Activated T-helper 1 cell treated with Interleukin-2 at 50 U/mL for 16 hours (primary cell): ENCODE measurements at regions not wholly inside any gene's neighbourhood (a gene's known extent, or its start where the extent isn't known, plus 50 kb on each side); places are given as distances from the start of the nearest gene placed in this dataset.
"Not testable (repeated sequence)": the region's sequence is repeated elsewhere in the genome, so short reads cannot be mapped to it uniquely, and the experiment has no call there.

ENCODE experiments used
- DNase-seq: peaks from one replicate; pipeline ENCODE4 v3.0.0-alpha.2; 2020; ENCODE audit warnings: low read depth

DNA sequence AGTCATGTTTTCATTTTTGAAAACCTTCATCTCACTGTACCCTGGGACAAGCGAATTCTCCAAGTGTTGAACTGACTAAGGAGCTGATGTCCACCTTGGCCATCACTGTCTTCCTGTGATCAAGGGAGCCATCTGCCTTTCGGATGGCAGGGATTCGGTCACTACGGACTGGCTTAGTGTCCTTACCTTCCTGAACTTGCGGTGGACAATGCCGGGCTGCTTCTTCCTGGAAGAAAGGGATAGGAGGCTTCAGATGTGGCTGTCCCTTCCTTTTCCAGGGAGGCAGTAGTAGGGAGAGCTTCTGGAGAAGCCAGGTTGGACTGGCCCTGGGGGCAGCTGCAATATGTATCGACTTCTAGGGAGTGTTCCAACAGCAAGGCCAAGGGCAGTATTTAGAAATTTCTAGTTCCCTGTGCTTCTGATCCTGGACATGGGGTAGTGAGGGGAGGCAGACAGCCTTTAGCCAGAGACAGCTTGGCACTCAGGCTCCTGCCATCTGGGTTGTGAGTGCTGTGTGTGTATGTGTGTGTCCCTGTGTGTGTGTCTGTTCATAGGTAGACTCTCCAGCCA is 114.6 kb downstream of the IER5 start:
- no peak for DNase-seq

- DNase-seq: no peak
Measured at GRCh38 chr1:181204530-181204929, 116.0 kb downstream of the IER5 start.

GRCh38 chr1:181205901-181206300 is 117.4 kb downstream of the IER5 start:
- no peak for DNase-seq

DNA sequence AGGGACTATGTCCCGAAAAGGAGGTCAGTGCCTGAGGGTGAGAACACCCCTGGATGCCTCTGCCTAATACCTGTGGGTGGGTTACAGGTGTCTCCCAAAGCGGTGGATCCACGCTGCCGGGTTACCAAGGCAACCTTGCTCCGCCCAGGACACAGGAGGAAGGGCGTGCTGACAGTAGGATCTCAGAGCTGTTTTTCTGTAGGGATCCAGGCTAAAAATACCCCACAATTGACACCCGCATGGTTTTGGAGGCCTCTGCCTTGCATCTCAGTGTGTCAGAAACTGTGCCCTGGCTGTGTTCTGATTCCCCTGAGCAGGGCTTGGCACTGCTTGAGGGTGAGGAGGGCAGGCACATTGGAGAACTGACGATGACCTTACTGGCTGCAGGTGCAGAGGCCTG is 118.0 kb downstream of the IER5 start:
- DNase-seq: no peak

DNA sequence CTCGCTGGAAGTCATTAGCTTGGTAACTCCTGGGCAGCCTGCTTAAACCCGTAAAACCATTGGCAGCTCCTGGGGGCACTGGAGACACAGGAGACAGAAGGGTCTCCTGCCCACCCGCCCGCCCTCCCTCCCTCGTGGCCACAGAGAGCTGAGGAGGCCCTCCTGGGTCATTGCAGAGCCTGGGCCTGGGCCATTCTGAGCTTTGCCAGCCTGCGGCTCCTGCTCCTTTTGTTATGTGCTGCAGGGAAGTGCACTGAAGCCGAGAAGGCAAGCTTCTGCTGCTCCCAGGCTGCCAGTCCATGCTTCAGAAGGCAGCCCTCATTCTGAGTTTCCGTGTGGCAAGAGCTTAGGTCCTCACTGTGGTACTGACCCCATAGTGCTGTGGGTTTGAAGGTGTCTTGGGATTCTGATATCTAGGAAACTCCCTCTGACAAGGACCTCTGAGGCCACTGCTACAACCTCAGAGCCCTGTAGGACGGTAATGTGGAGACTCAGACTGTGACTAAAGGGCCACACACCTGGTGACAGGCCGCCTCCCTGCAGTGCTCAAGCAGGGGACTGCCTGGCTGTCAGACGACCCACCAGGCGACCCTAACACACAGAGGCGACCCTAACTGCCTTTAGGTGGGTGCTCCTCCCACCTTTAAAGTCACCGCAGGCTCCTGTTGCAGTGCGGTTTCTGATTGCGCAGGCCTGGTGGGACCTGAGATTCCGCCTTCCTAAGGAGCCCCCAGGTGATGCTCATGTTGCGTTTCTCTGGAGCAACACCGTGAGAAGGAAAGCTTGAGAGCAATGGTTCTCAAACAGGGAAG is 118.7 kb downstream of the IER5 start:
- DNase-seq: no peak

- no peak for DNase-seq
Measured at GRCh38 chr1:181208083-181208482, 119.6 kb downstream of the IER5 start.

GRCh38 chr1:181208967-181209366 is 120.5 kb downstream of the IER5 start:
- DNase-seq: no peak

GRCh38 chr1:181213056-181213455 is 124.6 kb downstream of the IER5 start:
- no peak for DNase-seq

DNA sequence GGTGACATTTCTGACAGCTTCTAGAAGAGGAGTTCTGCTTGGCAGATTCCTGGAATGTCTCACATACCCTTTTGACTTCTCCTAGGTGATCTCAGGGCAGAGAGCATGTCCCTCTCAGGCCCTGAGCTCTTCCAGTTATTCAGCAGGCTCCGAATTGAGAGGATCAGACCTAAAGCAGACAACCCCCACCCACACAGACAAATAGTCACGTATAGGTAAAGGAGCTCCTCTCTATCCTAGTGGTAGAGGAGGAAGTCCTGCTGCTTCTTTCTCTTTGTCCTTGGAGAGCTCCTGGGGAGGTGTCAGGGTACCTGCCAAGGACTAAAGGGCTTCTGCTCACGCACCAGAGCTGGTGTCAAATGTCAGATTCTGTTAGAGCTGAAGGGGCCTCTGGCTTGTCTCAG is 128.1 kb downstream of the IER5 start:
- no peak for DNase-seq

- DNase-seq: no peak
Measured at GRCh38 chr1:181219938-181220337, 131.4 kb downstream of the IER5 start.

DNA sequence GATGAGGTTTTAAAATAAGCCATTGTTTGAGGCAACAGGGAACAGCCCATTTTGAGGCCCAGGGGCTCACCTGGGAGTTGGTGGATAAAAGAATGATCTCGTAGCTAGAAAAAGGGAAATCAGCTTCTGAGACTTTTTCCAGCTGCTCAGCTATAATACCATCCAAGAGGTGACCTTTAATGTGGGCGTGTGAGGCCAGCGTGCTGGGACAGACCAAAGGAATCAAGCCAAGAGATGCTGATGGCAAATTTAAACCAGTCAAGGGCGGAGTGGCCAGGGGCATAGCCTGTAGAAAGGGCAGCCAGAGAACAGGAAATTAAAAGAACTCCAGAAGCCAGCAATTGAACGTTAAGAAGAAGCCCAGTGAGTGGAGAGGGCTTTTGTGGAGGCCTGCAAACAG is 132.6 kb downstream of the IER5 start:
- no peak for DNase-seq

GRCh38 chr1:181222972-181223505 is 134.5 kb downstream of the IER5 start:
- no peak for DNase-seq

GRCh38 chr1:181226728-181227127 is 138.2 kb downstream of the IER5 start:
- DNase-seq: not testable (repeated sequence)

- no peak for DNase-seq
Measured at GRCh38 chr1:181239086-181239485, 150.6 kb downstream of the IER5 start.

DNA sequence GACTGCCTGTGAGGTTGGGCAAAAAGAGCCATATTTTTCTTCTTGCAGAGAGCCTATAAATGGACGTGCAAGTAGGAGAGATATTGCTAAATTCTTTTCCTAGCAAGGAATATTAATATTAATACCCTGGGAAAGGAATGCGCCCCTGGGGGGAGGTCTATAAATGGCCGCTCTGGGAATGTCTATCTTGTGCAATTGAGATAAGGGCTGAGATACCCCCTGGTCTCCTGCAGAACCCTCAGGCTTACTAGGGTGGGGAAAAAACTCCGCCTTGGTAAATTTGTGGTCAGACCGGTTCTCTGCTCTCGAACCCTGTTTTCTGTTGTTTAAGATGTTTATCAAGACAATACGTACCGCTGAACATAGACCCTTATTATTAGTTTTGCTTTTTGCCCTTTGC is 157.8 kb downstream of the IER5 start:
- DNase-seq: not testable (repeated sequence)

DNA sequence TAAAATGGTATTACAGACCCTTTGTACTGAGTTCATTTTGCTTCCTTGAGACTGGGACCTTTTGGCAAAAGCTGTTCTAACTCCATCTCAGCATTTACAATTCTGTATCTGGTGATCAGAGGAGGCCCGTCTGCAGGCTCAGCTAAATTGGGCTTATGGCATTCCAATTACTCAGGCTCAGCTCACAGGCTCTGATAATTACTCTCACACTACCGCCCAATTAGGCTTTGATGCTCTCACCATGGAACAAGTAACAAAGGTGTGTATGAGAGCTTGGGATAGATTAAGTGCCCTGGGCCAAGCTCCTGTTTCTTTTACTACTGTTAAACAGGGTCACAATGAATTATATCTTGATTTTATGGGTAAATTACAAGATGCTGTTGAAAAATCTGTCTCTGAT is 159.9 kb downstream of the IER5 start:
- DNase-seq: not testable (repeated sequence)

GRCh38 chr1:181249186-181249585 is 160.7 kb downstream of the IER5 start:
- DNase-seq: no peak

- no peak for DNase-seq
Measured at GRCh38 chr1:181250038-181250437, 161.5 kb downstream of the IER5 start.

- no peak for DNase-seq
Measured at GRCh38 chr1:181251001-181251712, 162.7 kb downstream of the IER5 start.

DNA sequence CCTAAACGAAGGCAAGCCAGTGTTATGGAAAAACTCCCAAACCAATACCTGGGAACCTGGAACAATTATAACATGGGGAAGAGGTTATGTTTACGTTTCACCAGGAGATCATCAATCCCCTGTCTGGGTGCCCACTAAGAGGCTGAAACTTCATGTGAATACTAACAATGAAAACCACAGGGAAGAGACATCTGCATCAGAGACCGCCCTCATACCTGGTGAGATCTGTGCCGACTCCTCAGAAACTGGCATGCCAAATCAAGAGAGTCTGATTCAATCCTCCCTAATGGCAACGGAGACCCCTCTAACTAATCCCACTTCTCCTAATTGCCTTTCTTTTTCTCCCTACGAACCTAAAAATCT is 163.2 kb downstream of the IER5 start:
- no peak for DNase-seq

- not testable (repeated sequence) for DNase-seq
Measured at GRCh38 chr1:181253601-181254000, 165.1 kb downstream of the IER5 start.

GRCh38 chr1:181255270-181255929 is 166.9 kb downstream of the IER5 start:
- DNase-seq: no peak
